ENCODE measurements at regions not wholly inside any gene's neighbourhood (a gene's known extent, or its start where the extent isn't known, plus 50 kb on each side); places are given as distances from the start of the nearest gene placed in this dataset.

DNA sequence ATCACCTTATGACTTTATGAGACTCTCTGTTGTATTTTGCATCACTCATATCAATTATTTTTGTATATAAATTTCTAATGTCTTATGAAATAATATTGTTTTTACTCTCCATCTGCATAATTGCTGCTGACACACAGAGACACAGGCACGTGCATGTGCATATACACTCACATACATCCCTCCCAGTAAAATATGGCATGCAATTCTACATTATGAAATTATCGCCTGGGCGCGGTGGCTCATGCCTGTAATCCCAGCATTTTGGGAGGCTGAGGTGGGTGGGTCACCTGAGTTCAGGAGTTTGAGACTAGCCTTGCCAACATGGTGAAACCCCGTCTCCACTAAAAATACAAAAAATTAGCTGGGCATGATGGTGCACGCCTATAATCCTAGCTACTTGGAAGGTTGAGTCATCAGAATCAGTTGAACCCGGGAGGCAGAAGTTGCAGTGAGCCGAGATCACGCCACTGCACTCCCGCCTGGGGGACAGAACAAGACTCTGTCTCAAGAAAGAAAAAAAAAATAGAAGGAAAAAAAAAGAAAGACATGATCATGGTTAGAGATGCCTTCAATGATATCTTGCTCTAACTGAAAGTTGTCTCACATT is 96.7 kb upstream of the LUZP2 start:
- no peak for DNase-seq
- Mint-ChIP-seq H3K27me3 (no peaks in the 10 kb centered on the region), H3K4me1 (no peaks in the 10 kb centered on the region), H3K27ac (no peak overlapping the region), H3K36me3 (no peaks in the 10 kb centered on the region), H3K4me3 (no peak overlapping the region), H3K9me3 (peaks cover 1 to 45% (median 5%) of the 10 kb centered on the region in 5 donors)
- POLR2A ChIA-PET: no interaction called here
- Histone ChIP-seq H3K27ac (ENCODE audit: low read depth, low read length) (no peak overlapping the region), H3K27me3 (ENCODE audit: insufficient read depth, low read length, poor library complexity, severe bottlenecking) (no peaks in the 10 kb centered on the region), H3K9me3 (ENCODE audit: low read length) (no peaks in the 10 kb centered on the region), H3K4me1 (ENCODE audit: insufficient read depth, low read length) (no peaks in the 10 kb centered on the region), H3K4me3 (ENCODE audit: low read length) (no peak overlapping the region), H3K36me3 (ENCODE audit: insufficient read depth, low read length) (no peaks in the 10 kb centered on the region)
- CTCF ChIA-PET: no interaction called here

- Histone ChIP-seq H3K4me3 (ENCODE audit: low read length) (no peak overlapping the region), H3K27me3 (ENCODE audit: insufficient read depth, low read length, poor library complexity, severe bottlenecking) (no peaks in the 10 kb centered on the region), H3K4me1 (ENCODE audit: insufficient read depth, low read length) (no peaks in the 10 kb centered on the region), H3K9me3 (ENCODE audit: low read length) (no peaks in the 10 kb centered on the region), H3K36me3 (ENCODE audit: insufficient read depth, low read length) (no peaks in the 10 kb centered on the region), H3K27ac (ENCODE audit: low read depth, low read length) (no peak overlapping the region)
- CTCF ChIA-PET: no interaction called here
- Mint-ChIP-seq H3K27ac (no peak overlapping the region), H3K36me3 (no peaks in the 10 kb centered on the region), H3K27me3 (no peaks in the 10 kb centered on the region), H3K4me1 (no peaks in the 10 kb centered on the region), H3K9me3 (peaks cover 0 to 62% (median 9%) of the 10 kb centered on the region in 5 donors), H3K4me3 (no peak overlapping the region)
- DNase-seq: no peak
- POLR2A ChIA-PET: no interaction called here
Measured at GRCh38 chr11:24406389-24406788, 90.5 kb upstream of the LUZP2 start.

DNA sequence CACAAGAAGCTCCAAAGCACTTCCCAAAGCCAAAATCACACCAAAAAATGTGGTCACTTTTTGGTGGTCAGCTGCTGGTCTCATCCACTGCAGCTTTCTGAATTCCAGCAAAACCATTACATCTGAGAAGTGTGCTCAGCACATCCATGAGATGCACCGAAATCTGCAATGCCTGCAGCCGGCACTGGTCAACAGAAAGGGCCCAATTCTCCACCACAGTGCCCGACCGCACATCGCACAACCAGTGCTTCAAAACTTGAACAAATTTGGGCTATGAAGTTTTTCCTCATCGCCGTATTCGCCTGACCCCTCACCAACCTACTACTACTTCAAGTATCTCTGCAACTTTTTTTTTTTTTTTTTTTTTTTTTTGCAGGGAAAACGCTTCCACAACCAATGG is 89.9 kb upstream of the LUZP2 start:
- no peaks in the 10 kb centered on the region for H3K4me1 ChIP-seq (ENCODE audit: insufficient read depth, low read length)
- H3K4me3 ChIP-seq (ENCODE audit: low read length): no peak overlapping the region
- H3K27ac ChIP-seq (ENCODE audit: low read depth, low read length): no peak overlapping the region
- CTCF ChIA-PET: no interaction called here
- Mint-ChIP-seq H3K27ac (no peak overlapping the region), H3K27me3 (no peaks in the 10 kb centered on the region), H3K36me3 (no peaks in the 10 kb centered on the region), H3K4me1 (no peaks in the 10 kb centered on the region), H3K4me3 (no peak overlapping the region), H3K9me3 (peaks cover 0 to 65% (median 9%) of the 10 kb centered on the region in 5 donors)
- H3K27me3 ChIP-seq (ENCODE audit: insufficient read depth, low read length, poor library complexity, severe bottlenecking): no peaks in the 10 kb centered on the region
- H3K36me3 ChIP-seq (ENCODE audit: insufficient read depth, low read length): no peaks in the 10 kb centered on the region
- POLR2A ChIA-PET: no interaction called here
- DNase-seq: no peak
- H3K9me3 ChIP-seq (ENCODE audit: low read length): no peaks in the 10 kb centered on the region

- H3K9me3 Mint-ChIP-seq: peaks cover 0 to 59% (median 9%) of the 10 kb centered on the region in 5 donors
- Histone ChIP-seq H3K36me3 (ENCODE audit: insufficient read depth, low read length) (no peaks in the 10 kb centered on the region), H3K4me3 (ENCODE audit: low read length) (no peak overlapping the region), H3K4me1 (ENCODE audit: insufficient read depth, low read length) (no peaks in the 10 kb centered on the region), H3K9me3 (ENCODE audit: low read length) (no peaks in the 10 kb centered on the region), H3K27me3 (ENCODE audit: insufficient read depth, low read length, poor library complexity, severe bottlenecking) (no peaks in the 10 kb centered on the region), H3K27ac (ENCODE audit: low read depth, low read length) (no peak overlapping the region)
- H3K4me3 Mint-ChIP-seq: no peak overlapping the region
- no peaks in the 10 kb centered on the region for H3K27me3 Mint-ChIP-seq
- H3K27ac Mint-ChIP-seq: no peak overlapping the region
- no peak for DNase-seq
- H3K4me1 Mint-ChIP-seq: no peaks in the 10 kb centered on the region
- POLR2A ChIA-PET: no interaction called here
- H3K36me3 Mint-ChIP-seq: no peaks in the 10 kb centered on the region
- CTCF ChIA-PET: no interaction called here
Measured at GRCh38 chr11:24407733-24408132, 89.1 kb upstream of the LUZP2 start.

- H3K27ac ChIP-seq (ENCODE audit: low read depth, low read length): no peak overlapping the region
- Mint-ChIP-seq H3K4me1 (no peaks in the 10 kb centered on the region), H3K9me3 (peaks cover 0 to 55% (median 9%) of the 10 kb centered on the region in 5 donors), H3K27ac (no peak overlapping the region), H3K36me3 (no peaks in the 10 kb centered on the region), H3K4me3 (no peak overlapping the region), H3K27me3 (no peaks in the 10 kb centered on the region)
- no peak for DNase-seq
- no peaks in the 10 kb centered on the region for H3K36me3 ChIP-seq (ENCODE audit: insufficient read depth, low read length)
- H3K4me3 ChIP-seq (ENCODE audit: low read length): no peak overlapping the region
- no peaks in the 10 kb centered on the region for H3K4me1 ChIP-seq (ENCODE audit: insufficient read depth, low read length)
- no peaks in the 10 kb centered on the region for H3K9me3 ChIP-seq (ENCODE audit: low read length)
- ChIA-PET CTCF (no interaction called here), POLR2A (no interaction called here)
- H3K27me3 ChIP-seq (ENCODE audit: insufficient read depth, low read length, poor library complexity, severe bottlenecking): no peaks in the 10 kb centered on the region
Measured at GRCh38 chr11:24408202-24408601, 88.7 kb upstream of the LUZP2 start.

GRCh38 chr11:24411791-24412190 is 85.1 kb upstream of the LUZP2 start:
- peaks cover 3 to 41% (median 6%) of the 10 kb centered on the region in 5 donors for H3K9me3 Mint-ChIP-seq
- H3K27ac ChIP-seq (ENCODE audit: low read depth, low read length): no peak overlapping the region
- CTCF ChIA-PET: no interaction called here
- H3K27me3 Mint-ChIP-seq: no peaks in the 10 kb centered on the region
- H3K4me1 ChIP-seq (ENCODE audit: insufficient read depth, low read length): no peaks in the 10 kb centered on the region
- H3K27ac Mint-ChIP-seq: no peak overlapping the region
- no peak overlapping the region for H3K4me3 Mint-ChIP-seq
- POLR2A ChIA-PET: no interaction called here
- H3K4me3 ChIP-seq (ENCODE audit: low read length): no peak overlapping the region
- no peaks in the 10 kb centered on the region for H3K9me3 ChIP-seq (ENCODE audit: low read length)
- H3K36me3 Mint-ChIP-seq: peaks cover 0 to 3% (median 0%) of the 10 kb centered on the region in 3 donors
- no peak for DNase-seq
- no peaks in the 10 kb centered on the region for H3K36me3 ChIP-seq (ENCODE audit: insufficient read depth, low read length)
- no peaks in the 10 kb centered on the region for H3K4me1 Mint-ChIP-seq
- H3K27me3 ChIP-seq (ENCODE audit: insufficient read depth, low read length, poor library complexity, severe bottlenecking): no peaks in the 10 kb centered on the region

- ChIA-PET CTCF (no interaction called here), POLR2A (no interaction called here)
- no peak overlapping the region for H3K4me3 Mint-ChIP-seq
- H3K36me3 ChIP-seq (ENCODE audit: insufficient read depth, low read length): no peaks in the 10 kb centered on the region
- no peak overlapping the region for H3K4me3 ChIP-seq (ENCODE audit: low read length)
- H3K27me3 ChIP-seq (ENCODE audit: insufficient read depth, low read length, poor library complexity, severe bottlenecking): no peaks in the 10 kb centered on the region
- no peaks in the 10 kb centered on the region for H3K4me1 Mint-ChIP-seq
- no peaks in the 10 kb centered on the region for H3K4me1 ChIP-seq (ENCODE audit: insufficient read depth, low read length)
- no peak overlapping the region for H3K27ac ChIP-seq (ENCODE audit: low read depth, low read length)
- H3K36me3 Mint-ChIP-seq: peaks cover 0 to 3% (median 0%) of the 10 kb centered on the region in 3 donors
- H3K9me3 ChIP-seq (ENCODE audit: low read length): no peaks in the 10 kb centered on the region
- no peaks in the 10 kb centered on the region for H3K27me3 Mint-ChIP-seq
- H3K9me3 Mint-ChIP-seq: peaks cover 3 to 41% (median 6%) of the 10 kb centered on the region in 5 donors
- H3K27ac Mint-ChIP-seq: no peak overlapping the region
- no peak for DNase-seq
Measured at GRCh38 chr11:24412722-24413121, 84.1 kb upstream of the LUZP2 start.

DNA sequence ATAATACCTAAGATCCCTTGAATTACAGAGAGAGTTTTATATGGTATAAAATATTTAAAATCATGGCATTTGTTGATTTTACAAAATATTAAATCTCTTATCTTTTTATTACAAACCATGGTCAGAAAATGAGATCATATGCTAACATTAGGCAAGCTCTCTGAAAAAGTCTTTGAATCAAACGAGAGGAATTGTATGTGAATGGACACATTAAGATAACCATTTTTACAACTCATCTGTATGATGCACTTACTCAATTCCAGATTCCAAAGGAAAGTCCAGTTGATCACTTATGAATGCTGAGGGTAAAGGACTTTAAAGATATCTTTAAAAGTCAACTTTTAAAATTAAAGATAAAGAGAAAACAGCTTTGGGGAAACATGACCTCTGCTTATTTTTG is 83.5 kb upstream of the LUZP2 start:
- ChIA-PET POLR2A (no interaction called here), CTCF (no interaction called here)
- Mint-ChIP-seq H3K27me3 (no peaks in the 10 kb centered on the region), H3K9me3 (peaks cover 3 to 41% (median 6%) of the 10 kb centered on the region in 5 donors), H3K36me3 (peaks cover 0 to 3% (median 0%) of the 10 kb centered on the region in 3 donors), H3K27ac (no peak overlapping the region), H3K4me1 (no peaks in the 10 kb centered on the region), H3K4me3 (no peak overlapping the region)
- Histone ChIP-seq H3K9me3 (ENCODE audit: low read length) (no peaks in the 10 kb centered on the region), H3K4me1 (ENCODE audit: insufficient read depth, low read length) (no peaks in the 10 kb centered on the region), H3K4me3 (ENCODE audit: low read length) (no peak overlapping the region), H3K27me3 (ENCODE audit: insufficient read depth, low read length, poor library complexity, severe bottlenecking) (no peaks in the 10 kb centered on the region), H3K27ac (ENCODE audit: low read depth, low read length) (no peak overlapping the region), H3K36me3 (ENCODE audit: insufficient read depth, low read length) (no peaks in the 10 kb centered on the region)
- no peak for DNase-seq
